DND-41 (cell line): ENCODE measurements at regions not wholly inside any gene's neighbourhood (a gene's known extent, or its start where the extent isn't known, plus 50 kb on each side); places are given as distances from the start of the nearest gene placed in this dataset.
"Not testable (repeated sequence)": the region's sequence is repeated elsewhere in the genome, so short reads cannot be mapped to it uniquely, and the experiment has no call there.

Experiments used
- ATAC-seq: fragments of 200-7000 bp; cut with Tn5 transposase; 3 replicates; pipeline ENCODE4 v1.9.1; 2021; ENCODE audit warnings: low read depth; ENCODE audit not compliant: insufficient read depth
- DNase-seq: peaks from one replicate; pipeline ENCODE4 v3.0.0-alpha.2; 2020
- H2AFZ ChIP-seq: 2 replicates; pipeline ENCODE4 v1.6.0; 2012; ENCODE audit warnings: low read depth, low read length
- H3K27ac ChIP-seq: 2 replicates; pipeline ENCODE4 v1.5.1; 2012; ENCODE audit warnings: low read length, inconsistent platforms
- H3K27me3 ChIP-seq: fragments of 200-600 bp; sonication (generic); 2 replicates; pipeline ENCODE4 v1.6.0; 2012; ENCODE audit warnings: low read length, mild to moderate bottlenecking, inconsistent platforms; ENCODE audit not compliant: insufficient read depth, poor library complexity
- H3K36me3 ChIP-seq: 2 replicates; pipeline ENCODE4 v1.5.1; 2012; ENCODE audit warnings: low read length, inconsistent platforms; ENCODE audit not compliant: insufficient read depth
- H3K4me1 ChIP-seq: 2 replicates; pipeline ENCODE4 v1.5.1; 2012; ENCODE audit warnings: mild to moderate bottlenecking, low read length; ENCODE audit not compliant: insufficient read depth
- H3K4me2 ChIP-seq: 2 replicates; pipeline ENCODE4 v1.6.0; 2012; ENCODE audit warnings: mild to moderate bottlenecking, moderate library complexity, low read length, inconsistent platforms; ENCODE audit not compliant: insufficient read depth
- H3K4me3 ChIP-seq, 2 experiments: fragments of 200-600 bp in 1 of 2; shearing (Covaris generic) in 1 of 2; 2 replicates each; pipeline ENCODE4 v1.5.1; 2012 to 2016; ENCODE audit warnings: inconsistent platforms in 2 of 2, low read length in 2 of 2, mild to moderate bottlenecking in 2 of 2, low read depth in 1 of 2, moderate library complexity in 1 of 2
- H3K79me2 ChIP-seq: 2 replicates; pipeline ENCODE4 v1.6.0; 2012; ENCODE audit warnings: low read length, inconsistent platforms; ENCODE audit not compliant: insufficient read depth
- H3K9ac ChIP-seq: 2 replicates; pipeline ENCODE4 v1.6.0; 2012; ENCODE audit warnings: low read depth, mild to moderate bottlenecking, inconsistent platforms, low read length, moderate library complexity
- H3K9me3 ChIP-seq: 2 replicates; pipeline ENCODE4 v1.5.1; 2012; ENCODE audit warnings: low read length, moderate library complexity, mild to moderate bottlenecking, inconsistent platforms; ENCODE audit not compliant: insufficient read depth, severe bottlenecking
- H4K20me1 ChIP-seq: 2 replicates; pipeline ENCODE4 v1.6.0; 2012; ENCODE audit warnings: low read length; ENCODE audit not compliant: insufficient read depth
- CTCF ChIP-seq: IDR thresholded peaks from 2 replicates; pipeline ENCODE4 v1.5.1; 2012; ENCODE audit warnings: borderline replicate concordance, low read length, moderate library complexity, mild to moderate bottlenecking; ENCODE audit not compliant: poor library complexity, severe bottlenecking; ENCODE audit errors: extremely low read depth
- EZH2 ChIP-seq: IDR thresholded peaks from 3 replicates; pipeline ENCODE4 v1.6.1; 2012; ENCODE audit warnings: borderline replicate concordance, low read depth, mild to moderate bottlenecking, moderate library complexity, low read length, inconsistent platforms; ENCODE audit not compliant: severe bottlenecking

- no peak for TF ChIP-seq CTCF
- no peak for TF ChIP-seq EZH2
Observed at GRCh38 chrX:989959-990510, 222.4 kb downstream of the CRLF2 start.

DNA sequence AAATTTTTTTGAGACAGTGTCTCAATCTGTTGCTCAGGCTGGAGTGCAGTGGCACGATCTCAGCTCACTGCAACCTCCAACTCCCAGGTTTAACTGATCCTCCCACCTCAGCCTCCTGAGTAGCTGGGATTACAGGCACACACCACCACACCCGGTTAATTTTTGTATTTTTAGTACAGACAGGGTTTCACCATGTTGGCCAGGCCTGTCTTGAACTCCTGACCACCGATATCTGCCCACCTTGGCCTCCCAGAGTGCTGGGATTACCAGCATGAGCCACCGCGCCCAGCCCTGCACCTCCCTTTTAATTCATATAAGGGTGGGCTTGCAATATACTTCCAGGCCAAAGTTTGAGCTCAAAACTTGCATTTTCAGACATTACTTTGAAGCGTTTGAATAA lies 223.9 kb downstream of the CRLF2 start:
- H3K36me3 ChIP-seq, H4K20me1 ChIP-seq, H3K4me2 ChIP-seq, H3K79me2 ChIP-seq, H3K9ac ChIP-seq, H3K4me1 ChIP-seq, DNase-seq, H3K27me3 ChIP-seq, H3K27ac ChIP-seq, H2AFZ ChIP-seq, ATAC-seq, H3K9me3 ChIP-seq, H3K4me3 ChIP-seq: not testable (repeated sequence)

More at GRCh38 chrX:989959-990510, 222.4 kb downstream of the CRLF2 start:
- no peak for DNase-seq
- H3K36me3 ChIP-seq, result no peaks in the 10 kb centered on the region
- no peak overlapping the region for H3K4me3 ChIP-seq
- H2AFZ ChIP-seq, result no peak overlapping the region
- H3K79me2 ChIP-seq, result no peaks in the 10 kb centered on the region
- no peaks in the 10 kb centered on the region for H3K27me3 ChIP-seq
- H3K4me1 ChIP-seq, result no peaks in the 10 kb centered on the region
- no peak overlapping the region for H3K27ac ChIP-seq
- H3K9me3 ChIP-seq, result no peaks in the 10 kb centered on the region
- H3K4me2 ChIP-seq, result no peak overlapping the region
- ATAC-seq, result no peak
- H4K20me1 ChIP-seq, result no peaks in the 10 kb centered on the region
- no peak overlapping the region for H3K9ac ChIP-seq

DNA sequence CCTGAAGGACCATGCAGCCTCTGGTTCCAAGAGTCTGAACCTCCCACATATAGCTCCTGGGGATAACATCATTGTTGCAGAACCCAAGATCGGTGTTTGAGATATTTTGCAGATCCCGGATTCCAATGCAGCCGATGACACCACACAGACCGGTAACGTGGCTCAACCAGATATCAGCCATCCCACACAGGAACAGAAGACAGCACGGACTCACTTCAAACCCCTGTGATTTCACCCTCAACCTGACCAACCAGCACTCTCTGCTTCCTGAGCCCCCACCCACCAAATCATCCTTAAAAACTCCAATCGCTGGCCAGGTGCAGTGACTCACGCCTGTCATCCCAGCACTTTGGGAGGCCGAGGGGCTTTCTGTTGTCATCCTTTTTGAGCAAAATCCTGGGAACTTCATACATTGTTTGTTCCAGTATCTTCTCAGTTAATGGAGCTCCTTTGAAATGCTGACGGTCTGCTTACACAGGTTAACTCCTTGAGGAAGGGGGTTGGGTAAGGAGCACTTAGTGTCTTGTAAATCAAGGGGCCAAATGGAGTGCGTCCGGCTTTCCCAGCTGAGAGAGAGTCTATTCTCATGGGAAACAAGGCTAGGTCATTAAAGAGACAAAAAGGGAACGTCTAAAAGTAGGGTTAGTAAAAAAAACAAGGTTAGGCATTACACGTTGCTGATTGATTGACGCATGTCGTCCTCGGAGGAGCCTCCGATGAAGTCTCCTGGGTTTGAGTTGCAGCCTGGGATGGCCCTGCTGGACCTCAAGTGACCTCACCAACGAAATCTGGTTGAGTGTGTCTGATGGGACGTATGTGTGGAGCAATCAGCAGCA lies 230.4 kb downstream of the CRLF2 start:
- no peak overlapping the region for H3K27ac ChIP-seq

More for the DNA sequence above, 230.4 kb downstream of the CRLF2 start:
- no peak for DNase-seq
- H3K4me2 ChIP-seq, result no peak overlapping the region
- H3K4me3 ChIP-seq, result no peak overlapping the region
- H3K9me3 ChIP-seq, result peaks cover 12% of the 10 kb centered on the region
- ATAC-seq, result no peak
- no peak for TF ChIP-seq EZH2
- no peak for TF ChIP-seq CTCF
- no peak overlapping the region for H2AFZ ChIP-seq
- no peaks in the 10 kb centered on the region for H4K20me1 ChIP-seq
- no peak overlapping the region for H3K9ac ChIP-seq
- no peaks in the 10 kb centered on the region for H3K27me3 ChIP-seq
- H3K36me3 ChIP-seq, result no peaks in the 10 kb centered on the region
- no peaks in the 10 kb centered on the region for H3K4me1 ChIP-seq
- no peaks in the 10 kb centered on the region for H3K79me2 ChIP-seq
